GM19351 (cell line): ENCODE measurements at regions not wholly inside any gene's neighbourhood (a gene's known extent, or its start where the extent isn't known, plus 50 kb on each side); places are given as distances from the start of the nearest gene placed in this dataset.
A peak's percentile ranks its signal among the peaks of the same experiment; 100 is the strongest.
"Not testable (repeated sequence)": the region's sequence is repeated elsewhere in the genome, so short reads cannot be mapped to it uniquely, and the experiment has no call there.

Source experiments
- ATAC-seq: cut with Tn5 transposase; IDR thresholded peaks from one replicate; pipeline ENCODE4 v1.9.1; 2021; ENCODE audit warnings: mild to moderate bottlenecking, moderate library complexity; ENCODE audit not compliant: unreplicated experiment

DNA sequence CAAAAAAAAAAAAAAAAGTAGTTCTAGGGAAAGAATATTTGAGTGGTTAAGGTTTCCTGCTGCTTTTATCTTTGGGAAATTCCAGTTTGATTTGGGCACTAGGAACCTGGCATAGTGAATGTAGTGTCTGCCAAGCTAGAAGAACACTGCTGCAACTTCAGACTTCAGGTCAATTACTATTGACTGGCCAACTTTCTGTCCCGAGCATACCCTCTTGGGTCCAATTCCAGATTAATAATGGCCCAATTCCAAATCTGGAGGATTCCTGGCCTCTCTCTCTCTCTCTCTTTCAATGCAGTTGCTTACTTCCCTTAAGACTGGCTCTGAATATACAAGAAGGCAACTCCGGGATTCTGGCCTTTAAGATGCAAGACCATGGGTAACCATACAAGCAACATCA, 74.9 kb downstream of the ANKEF1 start:
- no peak for ATAC-seq

DNA sequence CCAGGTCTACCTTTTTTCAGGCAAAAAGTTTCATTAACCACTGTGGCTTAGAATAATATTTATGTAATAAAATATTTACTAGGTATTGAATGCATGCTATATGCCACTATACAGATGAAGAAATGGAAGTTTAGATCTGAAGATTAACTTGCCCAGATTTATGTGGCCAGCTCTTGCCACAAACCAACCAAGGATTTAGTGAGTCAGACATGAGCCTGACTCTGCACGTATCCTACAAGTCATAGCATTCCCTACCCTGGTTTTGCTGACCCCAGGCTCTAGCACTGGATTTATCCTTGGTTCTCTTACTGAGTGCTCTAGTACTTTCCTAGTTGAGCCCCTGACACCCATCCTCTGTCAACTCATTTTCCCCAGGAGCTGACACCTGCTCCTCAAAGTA, 75.4 kb downstream of the ANKEF1 start:
- ATAC-seq: no peak

DNA sequence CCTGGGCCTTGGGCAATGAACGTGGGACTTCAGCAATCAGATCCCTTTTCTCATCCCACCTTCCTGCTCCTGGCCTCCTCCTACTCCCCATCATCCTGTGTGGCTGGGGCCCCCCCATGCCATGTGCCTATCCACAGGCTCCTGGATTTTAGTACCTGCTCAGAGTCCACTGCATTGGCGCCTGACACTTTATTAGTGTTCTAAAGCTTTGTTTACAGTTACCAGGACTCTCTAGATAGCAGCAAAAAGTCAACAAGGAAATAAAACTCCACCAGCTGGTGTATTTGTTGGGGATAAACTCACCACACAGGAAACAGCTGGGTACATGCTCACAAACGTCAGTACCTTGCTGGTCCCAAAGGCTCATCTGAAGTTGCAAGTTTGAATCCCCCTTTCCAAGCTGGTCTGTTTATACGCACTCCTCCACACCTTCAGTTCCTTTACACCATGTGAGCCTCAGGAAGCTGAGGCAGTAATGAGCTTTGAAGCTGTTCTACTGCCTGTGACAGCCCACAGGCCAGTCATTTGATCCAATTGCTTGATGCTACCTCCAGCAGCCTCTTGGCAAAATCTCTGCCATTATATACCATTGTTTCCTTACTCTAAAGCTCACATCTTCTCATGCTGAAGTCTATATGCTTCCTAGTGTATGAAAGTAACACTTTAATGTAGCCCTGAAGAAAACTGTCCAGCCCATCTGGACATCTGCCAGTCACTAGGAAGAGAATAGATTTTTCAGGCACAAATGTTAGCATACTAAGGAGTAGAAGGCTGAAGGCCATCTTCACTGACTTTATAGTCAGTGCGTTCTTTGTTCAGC, 76.6 kb downstream of the ANKEF1 start:
- ATAC-seq: no peak

DNA sequence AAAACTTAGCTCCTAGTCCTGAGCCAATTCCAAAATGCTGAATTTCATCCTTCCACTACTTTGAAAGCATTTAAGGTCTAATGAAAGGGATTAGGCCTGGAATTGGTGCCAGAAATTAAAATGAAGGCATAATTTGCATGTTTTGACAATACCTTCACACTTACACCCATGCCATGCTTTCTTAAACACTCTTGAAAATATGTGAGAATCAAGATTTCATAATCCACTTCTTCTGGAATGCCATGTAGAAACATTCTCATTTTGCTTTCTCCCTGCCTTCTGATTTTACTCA, 77.1 kb downstream of the ANKEF1 start:
- no peak for ATAC-seq

DNA sequence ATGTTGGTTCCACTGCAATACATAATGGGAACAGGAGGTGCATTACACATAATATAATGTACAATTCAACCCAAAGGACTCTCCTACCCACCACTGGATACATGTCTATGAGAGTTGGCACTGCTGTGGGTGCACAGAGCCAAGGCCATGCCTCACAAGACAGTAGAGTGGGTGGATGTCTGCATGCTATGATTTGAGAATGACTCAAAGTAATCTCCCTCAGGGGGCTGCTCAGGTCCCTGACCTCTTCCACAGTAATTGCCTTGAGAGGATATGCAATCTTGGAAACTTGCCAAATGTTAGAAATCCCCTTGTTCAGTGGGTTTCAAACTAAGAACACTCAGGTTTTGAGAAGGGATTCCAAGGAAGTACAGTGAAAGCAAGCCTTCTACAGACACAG, 79.0 kb downstream of the ANKEF1 start:
- ATAC-seq: no peak

DNA sequence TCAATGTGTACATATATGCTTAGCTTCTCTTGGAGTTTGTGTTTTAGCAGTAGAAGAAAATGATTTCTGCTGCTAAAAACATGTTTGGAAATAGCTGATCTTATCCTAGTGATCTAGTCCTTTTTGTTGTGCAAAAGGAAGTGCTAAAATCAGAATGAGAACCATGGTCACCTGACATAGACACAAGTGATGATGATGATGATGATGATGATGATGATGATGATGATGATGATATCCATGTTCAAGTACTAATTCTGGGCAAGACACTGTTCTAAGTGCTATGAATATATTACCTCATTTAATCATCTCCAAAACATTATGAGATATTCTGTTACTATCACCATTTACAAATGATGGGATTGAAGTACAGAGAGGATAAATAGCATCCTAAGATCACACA, 79.8 kb downstream of the ANKEF1 start:
- no peak for ATAC-seq

DNA sequence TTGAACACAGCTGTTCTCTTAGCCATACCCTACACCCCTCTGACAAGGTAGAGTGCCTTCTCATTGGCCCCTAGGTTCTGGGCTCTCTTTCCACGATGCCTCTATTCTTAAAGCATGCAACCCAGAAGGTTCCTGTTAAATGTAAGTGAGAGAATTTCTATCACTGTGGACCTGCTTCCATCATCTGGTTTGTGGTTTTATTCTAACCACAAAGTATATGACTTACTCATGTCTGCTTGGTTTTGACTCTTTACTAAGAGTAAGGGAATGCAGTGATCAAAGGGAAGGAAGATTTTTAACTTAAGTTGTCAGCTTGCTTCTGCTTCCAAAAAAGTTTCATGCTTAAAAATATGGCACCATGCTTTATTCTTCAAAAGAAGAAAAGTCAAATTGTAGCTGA, 80.2 kb downstream of the ANKEF1 start:
- ATAC-seq: no peak

DNA sequence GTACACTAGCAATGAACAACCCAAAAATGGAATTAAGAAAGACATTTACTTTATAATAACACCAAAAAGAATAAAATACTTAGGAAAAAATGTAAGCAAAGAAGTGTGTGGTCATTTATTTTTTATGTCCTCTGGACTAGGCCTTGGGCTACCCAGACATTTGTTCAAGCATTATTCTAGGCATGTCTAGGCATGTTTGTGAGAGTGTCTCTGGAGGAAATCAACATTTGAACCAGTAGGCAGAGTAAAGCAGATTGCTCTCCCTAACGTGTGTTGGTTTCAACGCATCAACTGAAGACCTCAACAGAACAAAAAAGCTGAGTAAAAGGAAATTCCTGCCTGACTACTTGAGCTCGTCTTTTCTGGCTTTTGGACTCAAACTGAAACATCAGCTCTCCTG, 84.5 kb downstream of the ANKEF1 start:
- no peak for ATAC-seq

DNA sequence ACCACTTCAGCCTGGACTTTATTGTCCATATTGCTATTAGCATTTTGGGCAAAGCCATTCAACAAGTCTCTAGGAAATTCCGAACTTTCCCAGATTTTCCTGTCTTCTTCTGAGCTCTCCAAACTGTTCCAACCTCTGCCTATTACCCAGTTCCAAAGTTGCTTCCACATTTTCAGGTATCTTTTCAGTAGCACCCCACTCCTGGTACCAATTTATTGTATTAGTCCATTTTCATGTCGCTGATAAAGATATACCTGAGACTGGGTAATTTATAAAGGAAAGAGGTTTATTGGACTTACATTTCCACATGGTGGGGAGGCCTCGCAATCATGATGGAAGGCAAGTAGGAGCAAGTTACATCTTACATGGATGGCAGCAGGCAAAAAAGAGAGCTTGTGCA, 90.1 kb downstream of the ANKEF1 start:
- ATAC-seq: not testable (repeated sequence)

DNA sequence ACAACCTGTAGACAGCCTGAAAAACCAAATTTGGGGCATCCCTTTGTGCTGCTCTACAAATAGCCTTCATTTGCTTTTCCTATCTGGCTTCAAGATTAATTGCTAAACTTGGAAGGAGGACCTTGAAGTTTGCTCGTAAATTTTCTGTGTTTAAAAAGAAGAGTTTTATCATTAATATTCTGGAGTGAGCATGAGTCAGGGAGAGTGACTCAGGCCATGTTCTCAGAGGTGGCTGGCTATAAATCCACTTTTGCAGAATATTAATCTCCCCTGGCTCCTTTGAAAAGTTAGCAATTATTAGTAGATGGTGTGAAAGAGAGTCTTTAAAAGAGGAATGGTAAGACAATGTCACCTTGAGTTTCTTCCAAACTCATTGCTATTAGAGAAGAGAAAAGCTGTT, 91.0 kb downstream of the ANKEF1 start:
- ATAC-seq: no peak

DNA sequence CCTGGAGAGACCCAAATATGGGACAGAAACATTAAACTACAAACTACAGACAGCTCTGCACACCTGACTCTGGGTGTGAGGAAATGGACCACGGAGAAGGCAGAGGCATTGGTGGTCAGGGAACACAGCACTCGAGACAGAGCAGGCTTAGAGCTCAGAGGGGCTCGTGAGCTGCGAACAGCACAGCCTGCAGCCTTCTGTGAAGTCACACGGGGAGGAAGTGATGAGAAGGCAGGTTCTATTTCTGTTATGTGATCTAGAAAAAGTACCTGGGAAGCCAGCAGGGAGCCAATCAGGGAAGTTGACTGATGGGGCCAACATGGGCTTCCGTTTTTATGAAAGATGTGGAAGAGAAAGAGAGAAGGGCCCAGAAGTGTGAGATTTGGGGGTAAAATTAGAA, 88.9 kb upstream of the SNAP25 start:
- peak; percentile 56 for ATAC-seq

DNA sequence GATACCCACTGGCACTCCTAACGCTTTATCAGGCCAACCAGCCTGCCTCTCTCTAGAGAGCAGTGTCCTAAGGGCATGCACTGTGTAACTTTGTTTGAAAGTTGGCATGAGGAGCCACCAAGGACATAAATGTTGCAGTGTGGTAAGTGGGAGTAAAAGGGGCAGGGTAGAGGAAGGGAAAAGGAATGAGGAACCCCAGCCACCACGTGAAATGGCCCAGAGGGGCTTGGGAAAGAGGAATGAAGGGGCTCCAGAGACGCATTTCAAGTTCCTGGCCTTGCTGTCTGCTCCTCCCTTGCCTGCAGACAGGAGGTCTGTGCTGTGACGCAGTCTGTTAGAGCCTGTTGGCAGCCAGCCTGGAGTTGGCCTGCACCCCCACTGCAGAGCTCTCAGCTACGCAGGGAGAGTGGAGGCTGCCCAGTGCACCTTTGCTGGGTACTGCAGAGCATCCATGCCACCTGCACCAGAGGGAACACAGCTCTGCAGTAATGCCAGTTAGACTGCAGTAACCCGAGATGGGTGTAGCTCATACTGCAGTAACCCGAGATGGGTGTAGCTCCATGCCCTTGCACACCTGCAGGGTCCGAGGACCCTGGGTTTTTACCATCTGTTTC, 86.8 kb upstream of the SNAP25 start:
- no peak for ATAC-seq

DNA sequence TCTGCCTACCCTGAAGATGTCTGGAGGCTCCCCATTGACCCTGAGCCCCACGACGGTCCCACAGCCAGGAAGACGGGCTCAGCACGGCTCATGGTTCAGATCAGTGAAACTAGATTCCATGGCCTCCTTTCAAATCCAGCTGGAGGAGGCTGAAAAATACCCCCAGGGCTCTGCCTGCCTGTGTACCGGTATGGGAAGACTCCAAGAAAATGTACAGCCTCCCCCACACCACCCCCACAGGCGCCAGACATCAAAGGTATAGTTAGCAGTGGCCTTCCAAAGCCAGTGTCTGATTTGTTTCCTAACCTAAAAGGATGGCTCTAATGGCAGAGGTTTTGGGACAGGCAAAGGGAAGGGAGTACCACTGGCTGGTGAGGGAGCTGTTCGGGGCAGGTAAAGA, 86.2 kb upstream of the SNAP25 start:
- ATAC-seq: no peak

DNA sequence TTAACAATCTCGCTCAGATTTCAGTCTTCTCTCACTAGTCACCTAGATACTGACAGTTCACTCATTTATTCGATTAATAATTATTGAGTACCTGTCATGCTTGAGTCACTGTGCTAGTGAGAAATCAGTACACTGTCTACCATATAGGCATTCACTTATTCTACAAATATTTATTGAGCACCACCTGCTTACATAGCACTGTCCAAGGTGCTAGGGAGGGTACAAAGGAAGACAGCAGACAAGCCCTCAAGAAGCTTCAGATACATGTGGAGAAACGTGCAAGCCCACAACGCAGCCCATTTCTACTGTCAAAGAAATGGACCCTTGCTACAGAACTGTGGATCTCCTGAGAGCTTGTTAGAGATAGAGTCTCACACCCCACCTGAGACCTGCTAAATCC, 85.1 kb upstream of the SNAP25 start:
- ATAC-seq: no peak

DNA sequence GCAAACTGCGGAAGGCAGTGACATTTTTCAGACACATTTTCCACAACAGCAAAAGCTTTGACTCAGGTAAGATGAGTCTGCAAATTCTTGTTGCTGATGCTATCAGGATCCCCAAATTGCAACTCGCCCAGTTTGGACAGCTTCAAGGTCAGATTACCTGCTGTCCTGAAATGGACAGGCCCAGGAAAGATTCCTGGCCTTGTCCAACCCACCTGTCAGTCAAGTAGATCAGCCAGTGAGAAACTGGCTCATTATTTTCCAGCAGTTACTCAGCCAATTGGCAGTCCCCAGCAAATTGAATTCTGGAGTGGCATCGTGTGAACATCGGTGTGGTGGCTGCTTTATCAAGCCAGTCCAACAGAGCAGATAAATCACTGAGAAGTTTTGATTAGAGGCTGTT, 84.5 kb upstream of the SNAP25 start:
- ATAC-seq: no peak

DNA sequence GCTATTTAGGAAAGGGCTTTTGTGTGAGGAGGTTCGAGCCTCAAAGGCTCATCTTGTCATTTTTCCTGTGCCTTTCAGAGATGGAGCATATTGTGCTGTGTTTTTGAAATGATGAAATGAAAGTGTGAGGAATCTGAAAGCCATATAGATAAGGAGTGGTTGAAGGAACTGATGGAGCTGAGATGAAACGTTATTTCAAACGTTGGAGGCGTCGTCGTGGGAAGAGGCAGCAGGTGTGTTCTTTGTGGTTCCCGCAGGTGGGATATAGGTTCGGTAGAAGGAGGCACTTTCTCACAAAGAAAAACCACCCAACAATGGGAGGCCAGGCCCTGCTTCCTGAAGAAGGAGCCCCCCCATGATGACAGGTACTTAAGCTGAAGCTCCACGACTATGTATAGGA, 83.2 kb upstream of the SNAP25 start:
- no peak for ATAC-seq

DNA sequence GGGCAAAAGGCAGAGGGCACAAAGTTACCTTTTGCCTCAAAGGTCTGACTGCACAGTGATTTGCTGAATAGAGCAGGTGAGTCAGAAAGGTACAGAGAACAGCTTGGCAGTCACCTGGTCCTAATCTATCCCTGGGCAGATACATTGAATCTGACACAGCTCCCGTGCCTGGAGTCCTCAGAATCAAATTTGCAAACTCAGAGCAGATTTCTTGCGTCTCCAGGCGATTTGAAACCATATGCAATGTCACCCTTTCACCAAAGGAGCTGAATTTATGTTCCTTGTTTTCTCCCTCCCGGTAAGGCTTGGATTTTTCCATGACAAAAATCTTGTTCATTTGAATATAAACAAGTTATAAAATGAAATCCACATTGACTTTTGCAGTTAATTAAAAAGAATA, 81.6 kb upstream of the SNAP25 start:
- no peak for ATAC-seq

DNA sequence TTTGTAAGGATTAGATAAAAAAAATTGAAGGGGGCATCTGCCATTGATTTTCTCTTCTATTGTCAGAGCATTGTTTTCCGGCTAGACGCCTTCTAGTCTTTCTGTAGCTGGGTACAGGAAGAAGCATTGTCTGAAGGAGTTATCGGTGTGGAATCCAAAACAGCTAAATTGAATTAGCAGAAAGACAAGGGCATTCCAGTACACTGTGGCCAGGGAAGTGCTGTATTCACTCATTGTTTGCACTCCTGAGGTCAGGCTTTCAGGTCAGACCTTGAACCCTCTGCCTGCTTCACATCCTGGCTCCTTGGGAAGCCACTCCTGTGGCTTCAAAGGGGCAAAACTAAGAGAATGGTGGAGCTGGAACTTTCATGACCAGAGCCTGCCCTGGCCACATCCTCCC, 81.1 kb upstream of the SNAP25 start:
- no peak for ATAC-seq

DNA sequence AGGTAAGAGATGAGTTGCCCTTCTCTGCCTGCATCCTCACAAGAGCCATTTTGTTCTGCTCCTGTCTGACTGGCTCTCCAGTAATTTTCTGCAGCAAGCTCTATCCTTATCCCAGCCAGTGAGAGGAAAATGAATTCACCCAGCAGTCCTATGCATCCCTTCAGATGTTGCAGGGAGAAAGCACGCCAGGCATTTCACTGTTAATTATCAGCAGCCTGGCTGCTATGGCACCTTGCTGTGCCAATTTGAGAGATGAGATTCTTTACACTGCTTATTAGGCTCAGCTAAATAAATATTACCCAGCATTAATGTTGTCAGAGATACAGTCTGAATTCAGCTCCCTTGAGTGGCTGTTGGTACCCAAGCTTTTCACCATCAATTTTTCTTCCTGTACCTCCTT, 61.1 kb upstream of the SNAP25 start:
- no peak for ATAC-seq

DNA sequence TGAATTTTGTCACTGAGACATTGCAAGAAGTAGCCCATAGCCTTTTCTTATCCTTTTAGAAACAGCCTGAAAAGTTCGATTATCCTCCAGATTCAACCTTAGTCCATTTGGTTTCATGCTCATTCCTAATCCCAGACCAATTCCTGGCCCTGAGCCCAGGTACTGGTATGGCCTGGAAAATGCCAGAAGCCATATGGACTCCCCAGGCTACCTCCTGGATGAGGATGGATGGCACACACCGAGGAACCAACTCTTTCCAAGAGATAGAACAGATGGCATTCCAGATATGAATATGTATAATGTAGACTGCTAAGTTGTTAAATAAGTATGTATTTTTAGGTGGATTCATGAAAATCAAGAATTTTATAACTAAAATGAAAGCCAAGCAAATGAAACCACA, 51.6 kb upstream of the SNAP25 start:
- ATAC-seq: no peak

DNA sequence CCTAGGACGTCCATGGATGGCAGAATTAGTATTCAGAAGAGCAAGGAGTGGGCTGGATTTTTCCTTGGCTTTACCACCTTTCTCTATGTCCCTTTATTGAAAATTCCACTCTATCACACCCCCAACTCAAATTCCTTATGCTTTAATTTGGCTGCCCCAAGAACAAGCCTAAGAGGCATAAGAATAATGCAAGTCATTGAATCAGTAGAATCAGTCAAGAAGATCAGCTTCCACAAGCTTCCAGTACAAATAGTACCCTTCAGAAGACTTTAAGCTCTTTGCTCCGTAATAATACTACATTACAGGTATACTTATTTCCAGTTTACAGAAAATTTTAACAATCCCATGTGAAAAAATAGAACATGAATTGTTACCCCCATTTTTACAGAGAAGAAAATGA, 51.0 kb upstream of the SNAP25 start:
- ATAC-seq: no peak
